SK-N-SH treated with all-trans-retinoic acid at 6 μM for 48 hours (cell line): ENCODE measurements at regions not wholly inside any gene's neighbourhood (a gene's known extent, or its start where the extent isn't known, plus 50 kb on each side); places are given as distances from the start of the nearest gene placed in this dataset.

ENCODE experiments used
- ARNTL ChIP-seq: fragments of 450-650 bp; formaldehyde crosslinking; IDR thresholded peaks from 2 replicates; pipeline ENCODE4 v1.5.0; 2020; ENCODE audit warnings: low read depth, mild to moderate bottlenecking, moderate library complexity, borderline replicate concordance
- CREB5 ChIP-seq: fragments of 250-450 bp; sonication (Bioruptor Pico); IDR thresholded peaks from 2 replicates; pipeline ENCODE4 v1.5.1; 2020; ENCODE audit warnings: low read depth, mild to moderate bottlenecking, moderate library complexity
- ZC3H10 ChIP-seq: fragments of 250-450 bp; sonication (Bioruptor Pico); IDR thresholded peaks from 2 replicates; pipeline ENCODE4 v1.5.1; 2021; ENCODE audit warnings: mild to moderate bottlenecking, moderate library complexity
- ZFP30 ChIP-seq: fragments of 450-650 bp; formaldehyde crosslinking; IDR thresholded peaks from 2 replicates; pipeline ENCODE4 v1.5.0; 2022; ENCODE audit warnings: mild to moderate bottlenecking, moderate library complexity

DNA sequence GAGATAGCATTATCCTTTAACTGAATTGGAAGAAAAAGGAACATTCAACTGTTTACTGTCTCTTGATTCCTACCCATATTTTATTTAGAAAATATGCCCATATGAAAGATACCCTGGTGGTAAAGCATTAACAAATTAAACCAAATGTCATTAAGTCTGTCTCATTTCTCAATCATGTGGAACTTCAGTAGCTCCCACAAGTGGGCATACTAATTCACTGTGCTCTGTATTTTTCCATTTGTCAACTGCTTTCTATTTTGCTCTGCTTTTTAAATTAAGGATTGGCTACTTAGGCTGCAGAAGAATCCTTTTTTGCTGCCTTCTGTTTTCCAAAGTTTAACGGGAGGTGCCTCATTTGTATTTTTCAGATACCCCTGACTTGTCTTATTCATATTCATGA, 77.2 kb downstream of the DDIT4L start:
- no peak for TF ChIP-seq ZC3H10 (CRISPR knock-in tag)
- TF ChIP-seq ZFP30 (CRISPR knock-in tag): no peak
- TF ChIP-seq ARNTL (CRISPR knock-in tag): no peak
- no peak for TF ChIP-seq CREB5 (CRISPR knock-in tag)
